Small intestine (tissue), 7 donors: ENCODE measurements at regions not wholly inside any gene's neighbourhood (a gene's known extent, or its start where the extent isn't known, plus 50 kb on each side); places are given as distances from the start of the nearest gene placed in this dataset.

Experiments used
- DNase-seq, 2 donors: peaks; one replicate each; pipeline versions ENCODE4 v3.0.0 to v3.0.0-alpha.2; 2013
- FAIRE-seq: peaks from 2 replicates; lab custom pipeline; 2012; peaks lifted over from hg19 to GRCh38; lab: Jason Lieb, UNC
- H3K27ac ChIP-seq, 3 donors: one replicate each; pipeline ENCODE4 v1.5.1; 2013; ENCODE audit warnings: low read length in 2 of 3, mild to moderate bottlenecking in 2 of 3, control low read depth in 1 of 3, inconsistent platforms in 1 of 3, low read depth in 1 of 3, moderate library complexity in 1 of 3
- H3K27me3 ChIP-seq, 3 donors: one replicate each; pipeline ENCODE4 v1.6.1; 2013; ENCODE audit warnings: low read length in 3 of 3, inconsistent platforms in 1 of 3; ENCODE audit not compliant: control insufficient read depth in 3 of 3, insufficient read depth in 3 of 3
- H3K36me3 ChIP-seq, 3 donors: one replicate each; pipeline ENCODE4 v1.6.1; 2013; ENCODE audit warnings: low read length in 3 of 3, inconsistent platforms in 1 of 3, low read depth in 1 of 3, mild to moderate bottlenecking in 1 of 3, moderate library complexity in 1 of 3; ENCODE audit not compliant: control insufficient read depth in 3 of 3, insufficient read depth in 2 of 3
- H3K4me1 ChIP-seq, 3 donors: one replicate each; pipeline ENCODE4 v1.6.1; 2013; ENCODE audit warnings: low read length in 2 of 3, inconsistent platforms in 1 of 3, low read depth in 1 of 3, mild to moderate bottlenecking in 1 of 3, moderate library complexity in 1 of 3; ENCODE audit not compliant: control insufficient read depth in 3 of 3, insufficient read depth in 2 of 3
- H3K4me3 ChIP-seq, 3 donors: one replicate each; pipeline ENCODE4 v1.5.1; 2013; ENCODE audit warnings: low read length in 3 of 3, control low read depth in 1 of 3, inconsistent platforms in 1 of 3, low read depth in 1 of 3, mild to moderate bottlenecking in 1 of 3, moderate library complexity in 1 of 3
- H3K9me3 ChIP-seq, 2 donors: one replicate each; pipeline ENCODE4 v1.6.1; 2013; ENCODE audit warnings: low read depth in 1 of 2, low read length in 1 of 2; ENCODE audit not compliant: control insufficient read depth in 2 of 2, insufficient read depth in 1 of 2
- WGBS, 3 donors: extraction: QIAGEN DNeasy Blood & Tissue Kit; methylation state at CpG; one replicate each; pipeline ENCODE4 v1.1.7; 2013; 5-methylcytosine and 5-hydroxymethylcytosine counted together
- donor health status: healthy with polysubstance abuse.
- donor health status: control.
- donor health status: control.
- donor health status: Bipolar disorder and iron deficiency.
- donor health status: healthy.

GRCh38 chr3:132084982-132085381 lies 50.2 kb upstream of the CPNE4 start:
- H3K27ac ChIP-seq, result no peak overlapping the region
- no peak overlapping the region for H3K4me3 ChIP-seq
- FAIRE-seq (no peak), DNase-seq (no peak)
- no peaks in the 10 kb centered on the region for H3K36me3 ChIP-seq
- H3K27me3 ChIP-seq, result no peaks in the 10 kb centered on the region
- H3K9me3 ChIP-seq, result no peaks in the 10 kb centered on the region
- H3K4me1 ChIP-seq, result no peaks in the 10 kb centered on the region

GRCh38 chr3:132087356-132087755 lies 52.5 kb upstream of the CPNE4 start:
- no peak for FAIRE-seq

GRCh38 chr3:132088291-132088690 lies 53.5 kb upstream of the CPNE4 start:
- no peaks in the 10 kb centered on the region for H3K4me1 ChIP-seq
- H3K27ac ChIP-seq, result no peak overlapping the region
- FAIRE-seq (no peak), DNase-seq (no peak)
- no peaks in the 10 kb centered on the region for H3K27me3 ChIP-seq
- no peaks in the 10 kb centered on the region for H3K36me3 ChIP-seq
- H3K9me3 ChIP-seq, result no peaks in the 10 kb centered on the region
- 44 to 68% (median 61%) methylated on average over 2 of the region's 2 CpGs for WGBS, 3 donors
- H3K4me3 ChIP-seq, result no peak overlapping the region

More at GRCh38 chr3:132087356-132087755, 52.5 kb upstream of the CPNE4 start:
- 48 to 64% (median 56%) methylated on average over 1 of the region's 1 CpG for WGBS, 3 donors
- DNase-seq, result no peak
- Histone ChIP-seq H3K36me3 (no peaks in the 10 kb centered on the region), H3K4me1 (no peaks in the 10 kb centered on the region), H3K27me3 (no peaks in the 10 kb centered on the region), H3K27ac (no peak overlapping the region), H3K9me3 (no peaks in the 10 kb centered on the region), H3K4me3 (no peak overlapping the region)

GRCh38 chr3:132090921-132091320 lies 56.1 kb upstream of the CPNE4 start:
- no peaks in the 10 kb centered on the region for H3K9me3 ChIP-seq
- H3K27ac ChIP-seq, result no peak overlapping the region
- DNase-seq (no peak), FAIRE-seq (no peak)
- no peaks in the 10 kb centered on the region for H3K36me3 ChIP-seq
- WGBS, 3 donors, result 80 to 92% (median 85%) methylated on average over 2 of the region's 2 CpGs
- H3K4me3 ChIP-seq, result no peak overlapping the region
- H3K4me1 ChIP-seq, result no peaks in the 10 kb centered on the region
- no peaks in the 10 kb centered on the region for H3K27me3 ChIP-seq

- FAIRE-seq (no peak), DNase-seq (no peak)
- Histone ChIP-seq H3K9me3 (peaks cover 0 to 7% of the 10 kb centered on the region in 2 donors), H3K27ac (no peak overlapping the region), H3K4me1 (no peaks in the 10 kb centered on the region), H3K4me3 (no peak overlapping the region), H3K36me3 (no peaks in the 10 kb centered on the region), H3K27me3 (no peaks in the 10 kb centered on the region)
- 73 to 87% (median 78%) methylated on average over 1 of the region's 1 CpG for WGBS, 3 donors
Observed at GRCh38 chr3:132116601-132117000, 81.8 kb upstream of the CPNE4 start.

- Histone ChIP-seq H3K27ac (no peak overlapping the region), H3K36me3 (no peaks in the 10 kb centered on the region), H3K4me1 (no peaks in the 10 kb centered on the region), H3K9me3 (peaks cover 0 to 7% of the 10 kb centered on the region in 2 donors), H3K27me3 (no peaks in the 10 kb centered on the region), H3K4me3 (no peak overlapping the region)
- DNase-seq (no peak), FAIRE-seq (no peak)
- WGBS, 3 donors, result 87 to 92% (median 89%) methylated on average over 1 of the region's 1 CpG
Observed at GRCh38 chr3:132117642-132118041, 82.8 kb upstream of the CPNE4 start.

- FAIRE-seq, result no peak
- 8 to 38% (median 19%) methylated on average over 1 of the region's 1 CpG for WGBS, 3 donors
Observed at GRCh38 chr3:132119531-132119930, 84.7 kb upstream of the CPNE4 start.

GRCh38 chr3:132124096-132124495 lies 89.3 kb upstream of the CPNE4 start:
- Histone ChIP-seq H3K9me3 (no peaks in the 10 kb centered on the region), H3K4me1 (no peaks in the 10 kb centered on the region), H3K36me3 (no peaks in the 10 kb centered on the region), H3K27me3 (no peaks in the 10 kb centered on the region), H3K27ac (no peak overlapping the region), H3K4me3 (no peak overlapping the region)
- no peak for FAIRE-seq
- WGBS, 3 donors, result 62 to 77% (median 65%) methylated on average over 3 of the region's 3 CpGs
- DNase-seq, result no peak

More at GRCh38 chr3:132119531-132119930, 84.7 kb upstream of the CPNE4 start:
- H3K27me3 ChIP-seq, result no peaks in the 10 kb centered on the region
- no peaks in the 10 kb centered on the region for H3K9me3 ChIP-seq
- no peak overlapping the region for H3K27ac ChIP-seq
- no peak for DNase-seq
- H3K36me3 ChIP-seq, result no peaks in the 10 kb centered on the region
- no peak overlapping the region for H3K4me3 ChIP-seq
- H3K4me1 ChIP-seq, result no peaks in the 10 kb centered on the region

GRCh38 chr3:132124651-132125284 lies 90.0 kb upstream of the CPNE4 start:
- no peak overlapping the region for H3K4me3 ChIP-seq
- 66 to 78% (median 76%) methylated on average over 4 of the region's 4 CpGs for WGBS, 3 donors
- no peaks in the 10 kb centered on the region for H3K4me1 ChIP-seq
- no peaks in the 10 kb centered on the region for H3K27me3 ChIP-seq
- FAIRE-seq, result no peak
- no peak for DNase-seq
- H3K36me3 ChIP-seq, result no peaks in the 10 kb centered on the region
- H3K9me3 ChIP-seq, result no peaks in the 10 kb centered on the region
- H3K27ac ChIP-seq, result no peak overlapping the region
